Activated CD8-positive, alpha-beta memory T cell treated with anti-CD3 and anti-CD28 coated beads, Interleukin-2, amount 50 U/mL, for 48 hours (primary cell): ENCODE measurements at regions not wholly inside any gene's neighbourhood (a gene's known extent, or its start where the extent isn't known, plus 50 kb on each side); places are given as distances from the start of the nearest gene placed in this dataset.
A peak's percentile ranks its signal among the peaks of the same experiment; 100 is the strongest.
"Not testable (repeated sequence)": the region's sequence is repeated elsewhere in the genome, so short reads cannot be mapped to it uniquely, and the experiment has no call there.

Source experiments
- DNase-seq: peaks from one replicate; pipeline ENCODE4 v3.0.0-alpha.2; 2020

- peak; percentile 76 for DNase-seq
Observed at GRCh38 chr2:131672471-131673399, 145.0 kb downstream of the CCDC74A start.

GRCh38 chr2:131673400-131674173 is 145.9 kb downstream of the CCDC74A start:
- DNase-seq: peak; percentile 84

- no peak for DNase-seq
Observed at GRCh38 chr2:131674174-131674507, 146.5 kb downstream of the CCDC74A start.

- not testable (repeated sequence) for DNase-seq
Observed at GRCh38 chr2:131681611-131682121, 154.0 kb downstream of the CCDC74A start.

GRCh38 chr2:131682122-131682944 is 154.6 kb downstream of the CCDC74A start:
- peak; percentile 84 for DNase-seq

GRCh38 chr2:131682945-131683330 is 155.2 kb downstream of the CCDC74A start:
- DNase-seq: not testable (repeated sequence)

- not testable (repeated sequence) for DNase-seq
Observed at GRCh38 chr2:131684631-131685316, 157.1 kb downstream of the CCDC74A start.

GRCh38 chr2:131686164-131686893 is 158.6 kb downstream of the CCDC74A start:
- DNase-seq: not testable (repeated sequence)

- not testable (repeated sequence) for DNase-seq
Observed at GRCh38 chr2:131686894-131687238, 159.2 kb downstream of the CCDC74A start.

GRCh38 chr2:131689066-131689465 is 161.4 kb downstream of the CCDC74A start:
- not testable (repeated sequence) for DNase-seq

- not testable (repeated sequence) for DNase-seq
Observed at GRCh38 chr2:131711268-131711667, 183.6 kb downstream of the CCDC74A start.

- not testable (repeated sequence) for DNase-seq
Observed at GRCh38 chr2:131717907-131718306, 190.2 kb downstream of the CCDC74A start.

GRCh38 chr2:131721163-131721562 is 193.5 kb downstream of the CCDC74A start:
- not testable (repeated sequence) for DNase-seq

- DNase-seq: not testable (repeated sequence)
Observed at GRCh38 chr2:131722256-131722655, 194.6 kb downstream of the CCDC74A start.

GRCh38 chr2:131724019-131724418 is 196.3 kb downstream of the CCDC74A start:
- no peak for DNase-seq

GRCh38 chr2:131728451-131728850 is 200.8 kb downstream of the CCDC74A start:
- DNase-seq: not testable (repeated sequence)

- DNase-seq: not testable (repeated sequence)
Observed at GRCh38 chr2:131733530-131733929, 205.8 kb downstream of the CCDC74A start.

GRCh38 chr2:131736406-131736805 is 208.7 kb downstream of the CCDC74A start:
- not testable (repeated sequence) for DNase-seq

- not testable (repeated sequence) for DNase-seq
Observed at GRCh38 chr2:131738533-131738932, 210.8 kb downstream of the CCDC74A start.

GRCh38 chr2:131738996-131739434 is 211.3 kb downstream of the CCDC74A start:
- not testable (repeated sequence) for DNase-seq
